ENCODE measurements at regions not wholly inside any gene's neighbourhood (a gene's known extent, or its start where the extent isn't known, plus 50 kb on each side); places are given as distances from the start of the nearest gene placed in this dataset.
A peak's percentile ranks its signal among the peaks of the same experiment; 100 is the strongest.

DNA sequence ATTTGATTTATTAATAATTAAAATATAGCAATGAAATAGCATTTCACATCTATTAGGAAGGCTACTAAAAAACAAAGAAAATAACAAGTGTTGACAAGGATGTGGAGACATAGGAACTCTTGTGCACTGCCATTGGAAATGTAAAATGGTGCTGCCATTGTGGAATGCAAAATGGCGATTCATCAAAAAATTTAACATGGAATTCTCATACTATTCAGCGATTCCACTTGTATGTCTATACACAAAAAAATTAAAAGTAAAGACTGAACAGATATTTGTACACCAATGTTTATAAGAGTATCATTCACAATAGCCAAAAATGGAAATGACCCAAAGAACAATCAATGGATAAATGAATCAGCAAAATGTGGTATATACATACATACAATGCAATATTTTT, 101.3 kb upstream of the S1PR1 start:
- Histone ChIP-seq H3K9me3 (ENCODE audit: insufficient read depth, low read depth) (no peaks in the 10 kb centered on the region), H3K9me2 (ENCODE audit: insufficient read depth) (no peaks in the 10 kb centered on the region), H3K4me2 (no peak overlapping the region), H3K79me2 (ENCODE audit: low read depth) (no peaks in the 10 kb centered on the region), H3K4me3 (no peak overlapping the region), H3K27ac (no peak overlapping the region), H3K36me3 (ENCODE audit: low read depth) (no peaks in the 10 kb centered on the region), H3F3A (ENCODE audit: insufficient read depth, low read depth) (no peaks in the 10 kb centered on the region), H4K20me1 (ENCODE audit: insufficient read depth) (no peaks in the 10 kb centered on the region), H3K4me1 (replicated peaks; ENCODE audit: insufficient read depth) (peaks cover 9% of the 10 kb centered on the region; the same call in 1 of the 2 replicates), H3K27me3 (ENCODE audit: insufficient read depth, low read depth) (no peaks in the 10 kb centered on the region), H2AFZ (no peak overlapping the region)
- TF ChIP-seq EZH2 (IDR thresholded peaks at IDR 0.05; ENCODE audit: low read depth): no peak
- TF ChIP-seq, protein P1, sequence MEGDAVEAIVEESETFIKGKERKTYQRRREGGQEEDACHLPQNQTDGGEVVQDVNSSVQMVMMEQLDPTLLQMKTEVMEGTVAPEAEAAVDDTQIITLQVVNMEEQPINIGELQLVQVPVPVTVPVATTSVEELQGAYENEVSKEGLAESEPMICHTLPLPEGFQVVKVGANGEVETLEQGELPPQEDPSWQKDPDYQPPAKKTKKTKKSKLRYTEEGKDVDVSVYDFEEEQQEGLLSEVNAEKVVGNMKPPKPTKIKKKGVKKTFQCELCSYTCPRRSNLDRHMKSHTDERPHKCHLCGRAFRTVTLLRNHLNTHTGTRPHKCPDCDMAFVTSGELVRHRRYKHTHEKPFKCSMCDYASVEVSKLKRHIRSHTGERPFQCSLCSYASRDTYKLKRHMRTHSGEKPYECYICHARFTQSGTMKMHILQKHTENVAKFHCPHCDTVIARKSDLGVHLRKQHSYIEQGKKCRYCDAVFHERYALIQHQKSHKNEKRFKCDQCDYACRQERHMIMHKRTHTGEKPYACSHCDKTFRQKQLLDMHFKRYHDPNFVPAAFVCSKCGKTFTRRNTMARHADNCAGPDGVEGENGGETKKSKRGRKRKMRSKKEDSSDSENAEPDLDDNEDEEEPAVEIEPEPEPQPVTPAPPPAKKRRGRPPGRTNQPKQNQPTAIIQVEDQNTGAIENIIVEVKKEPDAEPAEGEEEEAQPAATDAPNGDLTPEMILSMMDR (conservative IDR thresholded peaks at IDR 0.05): no peak
- POLR2A ChIA-PET (ENCODE audit: unreplicated experiment): no interaction called here
- intact Hi-C loops (cut with micrococcal nuclease; ENCODE audit: unreplicated experiment): loop anchor here (10.0 kb wide), 1 partner anchor 99 kb away; the partner anchor contains the start of gene S1PR1
- no TSS peak for BruUV-seq (replicated peaks)
- CTCF ChIA-PET: no interaction called here
- no peak for DNase-seq

DNA sequence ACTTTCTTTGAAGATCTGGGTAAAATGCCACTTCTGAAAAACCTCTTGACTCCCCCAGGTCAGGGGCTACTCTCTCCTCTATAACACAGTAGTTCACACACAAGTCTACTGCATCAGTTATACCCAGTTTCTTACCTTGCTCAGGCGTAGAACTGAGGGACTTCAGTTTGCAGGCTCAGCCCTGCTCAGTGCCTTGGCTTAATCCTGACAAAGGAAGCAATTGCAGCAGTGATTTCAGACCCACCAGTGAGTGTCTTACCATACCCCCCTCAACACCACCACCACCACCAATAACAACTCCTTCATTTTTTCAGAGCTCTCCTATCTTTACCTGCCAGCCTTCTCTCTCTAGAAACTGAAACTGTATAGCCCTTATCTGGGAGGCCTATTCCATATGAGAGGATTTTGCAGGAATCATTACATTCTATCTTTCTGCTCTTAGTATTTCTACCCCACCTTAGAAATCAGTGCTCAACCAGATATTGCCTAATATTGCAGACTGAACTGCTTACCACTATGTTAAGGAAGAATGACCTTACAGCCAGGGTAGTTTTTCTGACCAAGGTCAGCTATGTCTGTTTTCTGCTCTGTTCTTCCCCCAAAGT, 105.5 kb upstream of the S1PR1 start:
- Histone ChIP-seq H3K27me3 (ENCODE audit: insufficient read depth, low read depth) (no peaks in the 10 kb centered on the region), H3K79me2 (ENCODE audit: low read depth) (no peaks in the 10 kb centered on the region), H3K9me2 (ENCODE audit: insufficient read depth) (no peaks in the 10 kb centered on the region), H2AFZ (no peak overlapping the region), H3F3A (ENCODE audit: insufficient read depth, low read depth) (no peaks in the 10 kb centered on the region), H4K20me1 (ENCODE audit: insufficient read depth) (no peaks in the 10 kb centered on the region), H3K4me1 (replicated peaks; ENCODE audit: insufficient read depth) (peaks cover 3% of the 10 kb centered on the region; the same call in 1 of the 2 replicates), H3K4me3 (no peak overlapping the region), H3K9me3 (ENCODE audit: insufficient read depth, low read depth) (no peaks in the 10 kb centered on the region), H3K27ac (no peak overlapping the region), H3K36me3 (ENCODE audit: low read depth) (no peaks in the 10 kb centered on the region), H3K4me2 (no peak overlapping the region)
- ChIA-PET CTCF (interaction anchor here (0.6 kb wide), 1 partner anchor 16 kb away, joined by 3 read pairs; no protein-coding TSS in a partner anchor), POLR2A (ENCODE audit: unreplicated experiment) (no interaction called here)
- DNase-seq: no peak
- BruUV-seq (replicated peaks): no TSS peak
- intact Hi-C loops (cut with micrococcal nuclease; ENCODE audit: unreplicated experiment): loop anchor here (10.0 kb wide), 1 partner anchor 103 kb away; the partner anchor contains the start of gene S1PR1
- TF ChIP-seq, protein P1 (conservative IDR thresholded peaks at IDR 0.05): no peak
- TF ChIP-seq EZH2 (IDR thresholded peaks at IDR 0.05; ENCODE audit: low read depth): no peak

DNA sequence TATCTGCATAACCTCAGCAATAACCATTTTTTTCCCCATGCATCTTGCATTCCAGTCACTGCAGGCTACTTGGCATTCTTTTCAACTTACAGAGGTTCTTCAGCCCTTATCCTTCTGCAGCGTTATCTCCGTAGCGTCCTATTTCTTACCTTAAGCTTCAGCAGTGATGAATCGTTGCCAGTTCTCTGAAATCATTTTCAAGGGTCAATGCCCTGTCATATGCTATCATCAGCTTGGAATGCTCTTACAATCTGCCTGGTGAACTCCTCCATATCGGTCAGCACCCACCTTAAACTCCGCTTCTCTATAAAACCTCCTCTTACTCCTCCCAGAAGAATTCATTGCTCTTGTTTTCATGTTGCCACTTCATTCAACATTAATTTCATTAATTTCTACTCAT, 105.1 kb upstream of the DPH5 start:
- Histone ChIP-seq H3F3A (ENCODE audit: insufficient read depth, low read depth) (no peaks in the 10 kb centered on the region), H4K20me1 (ENCODE audit: insufficient read depth) (no peaks in the 10 kb centered on the region), H3K4me2 (no peak overlapping the region), H3K36me3 (ENCODE audit: low read depth) (no peaks in the 10 kb centered on the region), H3K9me3 (ENCODE audit: insufficient read depth, low read depth) (no peaks in the 10 kb centered on the region), H2AFZ (no peak overlapping the region; the same call in 1 of the 2 replicates), H3K4me3 (no peak overlapping the region), H3K79me2 (ENCODE audit: low read depth) (no peaks in the 10 kb centered on the region), H3K27ac (no peak overlapping the region), H3K4me1 (replicated peaks; ENCODE audit: insufficient read depth) (no peaks in the 10 kb centered on the region), H3K9me2 (ENCODE audit: insufficient read depth) (no peaks in the 10 kb centered on the region), H3K27me3 (ENCODE audit: insufficient read depth, low read depth) (no peaks in the 10 kb centered on the region)
- TF ChIP-seq, protein P1 (conservative IDR thresholded peaks at IDR 0.05): no peak
- no peak for TF ChIP-seq EZH2 (IDR thresholded peaks at IDR 0.05; ENCODE audit: low read depth)
- ChIA-PET CTCF (interaction anchor here (0.6 kb wide), 1 partner anchor 16 kb away, joined by 3 read pairs; no protein-coding TSS in a partner anchor), POLR2A (ENCODE audit: unreplicated experiment) (no interaction called here)
- intact Hi-C loops (cut with micrococcal nuclease; ENCODE audit: unreplicated experiment): loop anchor here (1.0 to 10.0 kb wide), 2 partner anchors 104 to 158 kb away; partner anchors contain the start of gene S1PR1
- peak in 1 of 2 experiments; percentile 33 for DNase-seq
- no TSS peak for BruUV-seq (replicated peaks)
